Smooth muscle cell (in vitro differentiated cells): ENCODE measurements at regions not wholly inside any gene's neighbourhood (a gene's known extent, or its start where the extent isn't known, plus 50 kb on each side); places are given as distances from the start of the nearest gene placed in this dataset.

ENCODE experiments used
- DNase-seq: peaks from one replicate; lab custom pipeline; 2025; ENCODE audit not compliant: unreplicated experiment; lab: John Stamatoyannopoulos, UW
- H2AFZ ChIP-seq: fragments of 200-600 bp; sonication (generic); 2 replicates; pipeline ENCODE4 v1.6.0; 2016; ENCODE audit warnings: antibody characterized with exemption, low read depth, mild to moderate bottlenecking
- H3F3A ChIP-seq: fragments of 200-600 bp; sonication (generic); 2 replicates; pipeline ENCODE4 v1.6.0; 2017; ENCODE audit warnings: antibody characterized with exemption, low read depth
- H3K27ac ChIP-seq: fragments of 200-600 bp; sonication (generic); 2 replicates; pipeline ENCODE4 v1.5.1; 2016; ENCODE audit warnings: low read depth, mild to moderate bottlenecking
- H3K27me3 ChIP-seq: fragments of 200-600 bp; sonication (generic); 2 replicates; pipeline ENCODE4 v1.6.1; 2016; ENCODE audit warnings: low read depth, mild to moderate bottlenecking
- H3K36me3 ChIP-seq: fragments of 200-600 bp; sonication (generic); 2 replicates; pipeline ENCODE4 v1.5.1; 2016; ENCODE audit warnings: low read depth
- H3K4me1 ChIP-seq: fragments of 200-600 bp; sonication (generic); 2 replicates; pipeline ENCODE4 v1.5.1; 2016; ENCODE audit warnings: low read depth
- H3K4me2 ChIP-seq: fragments of 200-600 bp; sonication (generic); 2 replicates; pipeline ENCODE4 v1.6.0; 2016; ENCODE audit warnings: mild to moderate bottlenecking
- H3K4me3 ChIP-seq: fragments of 200-600 bp; sonication (generic); 2 replicates; pipeline ENCODE4 v1.5.1; 2016; ENCODE audit warnings: mild to moderate bottlenecking
- H3K79me2 ChIP-seq: fragments of 200-600 bp; sonication (generic); 2 replicates; pipeline ENCODE4 v1.6.0; 2016; ENCODE audit warnings: low read depth, mild to moderate bottlenecking
- H3K9ac ChIP-seq: fragments of 200-600 bp; sonication (generic); 2 replicates; pipeline ENCODE4 v1.6.0; 2016; ENCODE audit warnings: low read depth
- H3K9me3 ChIP-seq: fragments of 200-600 bp; sonication (generic); replicated peaks from 2 replicates; pipeline ENCODE4 v1.5.1; 2016; ENCODE audit warnings: low read depth
- H4K20me1 ChIP-seq: fragments of 200-600 bp; sonication (generic); 2 replicates; pipeline ENCODE4 v1.6.0; 2016; ENCODE audit warnings: low read depth
- CTCF ChIP-seq: fragments of 200-600 bp; sonication (generic); IDR thresholded peaks from 2 replicates; pipeline ENCODE4 v1.5.1; 2017; ENCODE audit warnings: borderline replicate concordance, mild to moderate bottlenecking, antibody characterized with exemption; ENCODE audit not compliant: insufficient read depth, poor library complexity, severe bottlenecking
- WGBS: methylation state at CpG from one replicate; pipeline ENCODE4 v1.1.7; 2016; ENCODE audit warnings: low lambda C conversion rate; 5-methylcytosine and 5-hydroxymethylcytosine counted together

DNA sequence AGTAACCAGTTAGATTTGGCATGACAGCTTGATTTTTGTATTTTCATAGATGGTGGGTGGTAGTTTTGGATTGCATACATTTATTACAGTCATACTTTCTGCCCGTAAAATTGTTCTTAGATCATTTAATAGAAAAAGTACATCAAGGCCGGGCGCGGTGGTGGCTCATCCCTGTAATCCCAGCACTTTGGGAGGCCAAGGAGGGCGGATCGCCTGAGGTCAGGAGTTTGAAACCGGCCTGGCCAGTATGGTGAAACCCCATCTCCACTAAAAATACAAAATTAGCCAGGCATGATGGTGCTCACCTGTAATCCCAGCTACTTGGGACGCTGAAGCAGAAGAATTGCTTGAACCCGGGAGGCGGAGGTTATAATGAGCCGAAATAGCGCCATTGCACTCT is 55.0 kb upstream of the UBE2L5 start:
- no peak overlapping the region for H3K4me3 ChIP-seq
- H3K27ac ChIP-seq = no peak overlapping the region
- H2AFZ ChIP-seq = no peak overlapping the region
- no peaks in the 10 kb centered on the region for H3K36me3 ChIP-seq
- DNase-seq = no peak
- 96% methylated on average over 12 of the region's 12 CpGs for WGBS
- peaks cover 2% of the 10 kb centered on the region for H3F3A ChIP-seq
- no peaks in the 10 kb centered on the region for H3K4me1 ChIP-seq
- H3K9me3 ChIP-seq = no peaks in the 10 kb centered on the region
- no peaks in the 10 kb centered on the region for H3K27me3 ChIP-seq
- no peaks in the 10 kb centered on the region for H4K20me1 ChIP-seq
- H3K9ac ChIP-seq = no peak overlapping the region
- no peak for TF ChIP-seq CTCF
- H3K79me2 ChIP-seq = no peaks in the 10 kb centered on the region
- no peak overlapping the region for H3K4me2 ChIP-seq

DNA sequence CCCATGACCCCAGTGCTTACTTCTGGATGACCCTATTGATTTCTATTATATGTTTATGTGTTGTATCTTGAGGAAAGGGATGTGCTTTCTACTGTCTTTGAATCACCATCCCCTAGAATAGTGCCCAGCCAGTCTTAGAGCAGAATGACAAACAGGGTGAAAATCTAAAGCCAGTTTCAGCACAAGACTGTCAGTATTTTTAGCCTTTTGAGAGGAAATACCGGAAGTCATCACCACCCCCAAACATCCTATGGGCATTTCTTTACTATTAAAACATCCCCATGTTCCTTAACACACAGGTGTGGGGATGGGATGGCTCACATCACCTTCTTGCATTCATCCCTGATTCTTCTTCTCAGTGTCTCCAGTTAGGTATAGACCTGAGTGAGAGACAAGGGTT is 52.1 kb upstream of the UBE2L5 start:
- no peaks in the 10 kb centered on the region for H3K4me1 ChIP-seq
- H3F3A ChIP-seq = no peaks in the 10 kb centered on the region
- no peak for DNase-seq
- no peaks in the 10 kb centered on the region for H3K79me2 ChIP-seq
- H3K4me2 ChIP-seq = no peak overlapping the region
- no peaks in the 10 kb centered on the region for H3K9me3 ChIP-seq
- H3K27ac ChIP-seq = no peak overlapping the region
- no peak overlapping the region for H2AFZ ChIP-seq
- WGBS = 87% methylated on average over 1 of the region's 1 CpG
- H3K9ac ChIP-seq = no peak overlapping the region
- no peak for TF ChIP-seq CTCF
- no peaks in the 10 kb centered on the region for H3K36me3 ChIP-seq
- H3K4me3 ChIP-seq = no peak overlapping the region
- no peaks in the 10 kb centered on the region for H3K27me3 ChIP-seq
- H4K20me1 ChIP-seq = no peaks in the 10 kb centered on the region

GRCh38 chr13:30370916-30371521 is 51.3 kb upstream of the UBE2L5 start:
- Histone ChIP-seq H3K9me3 (no peaks in the 10 kb centered on the region), H3K4me3 (no peak overlapping the region)
- WGBS = 96% methylated on average over 4 of the region's 4 CpGs

More at GRCh38 chr13:30370916-30371521, 51.3 kb upstream of the UBE2L5 start:
- Histone ChIP-seq H4K20me1 (no peaks in the 10 kb centered on the region), H3K27me3 (no peaks in the 10 kb centered on the region), H3K4me2 (no peak overlapping the region), H3F3A (no peaks in the 10 kb centered on the region), H3K9ac (no peak overlapping the region), H3K4me1 (no peaks in the 10 kb centered on the region), H3K27ac (no peak overlapping the region), H3K36me3 (no peaks in the 10 kb centered on the region), H3K79me2 (no peaks in the 10 kb centered on the region), H2AFZ (no peak overlapping the region)
- no peak for TF ChIP-seq CTCF
- no peak for DNase-seq
